Naive thymus-derived CD4-positive, alpha-beta T cell (primary cell): ENCODE measurements at regions not wholly inside any gene's neighbourhood (a gene's known extent, or its start where the extent isn't known, plus 50 kb on each side); places are given as distances from the start of the nearest gene placed in this dataset.

ENCODE experiments used
- ATAC-seq: fragments of 150-1000 bp; cut with Tn5 transposase; 2 replicates; pipeline ENCODE4 v1.10.0; 2021; ENCODE audit warnings: mild to moderate bottlenecking, moderate library complexity
- CTCF ChIA-PET: fragments of 350-600 bp; sonication (Branson Sonifier 250); formaldehyde crosslinking; loops from one replicate; lab custom pipeline; 2021; ENCODE audit warnings: antibody characterized with exemption; lab: Charles Lee
- POLR2A ChIA-PET: fragments of 350-600 bp; sonication (Branson Sonifier 250); formaldehyde crosslinking; loops from one replicate; lab custom pipeline; 2021; ENCODE audit warnings: antibody characterized with exemption, inconsistent platforms; lab: Charles Lee
- DNase-seq, 9 donors: peaks; one replicate each; pipeline versions ENCODE4 v3.0.0 to v3.0.0-alpha.2; 2020 to 2022; ENCODE audit warnings: mixed read lengths in 1 of 9
- H3K27ac ChIP-seq: one replicate; pipeline ENCODE4 v1.7.0; 2013; ENCODE audit warnings: mild to moderate bottlenecking, low read depth, low read length, moderate library complexity
- H3K27me3 ChIP-seq, 2 donors: one replicate each; pipeline ENCODE4 v1.7.0; 2013; ENCODE audit warnings: low read length in 2 of 2, mild to moderate bottlenecking in 2 of 2, moderate library complexity in 2 of 2; ENCODE audit not compliant: control insufficient read depth in 2 of 2, insufficient read depth in 2 of 2
- H3K36me3 ChIP-seq, 3 experiments: 1 replicate in 2 of 3; 2 replicates in 1 of 3; pipeline ENCODE4 v1.7.0; 2013; ENCODE audit warnings: low read length in 3 of 3, mild to moderate bottlenecking in 3 of 3, moderate library complexity in 1 of 3; ENCODE audit not compliant: insufficient read depth in 3 of 3, control insufficient read depth in 2 of 3
- H3K4me1 ChIP-seq, 2 donors: one replicate each; pipeline ENCODE4 v1.7.0; 2013; ENCODE audit warnings: low read length in 2 of 2, mild to moderate bottlenecking in 2 of 2, moderate library complexity in 1 of 2; ENCODE audit not compliant: control insufficient read depth in 2 of 2, insufficient read depth in 2 of 2
- H3K4me3 ChIP-seq: 2 replicates; pipeline ENCODE4 v1.7.0; 2013; ENCODE audit warnings: mild to moderate bottlenecking, low read length
- H3K9me3 ChIP-seq, 3 experiments: 1 replicate in 2 of 3; 2 replicates in 1 of 3; pipeline ENCODE4 v1.7.0; 2013; ENCODE audit warnings: low read length in 3 of 3; ENCODE audit not compliant: control insufficient read depth in 2 of 3
- H3K27ac Mint-ChIP-seq, 9 donors: one replicate each; pipeline ENCODE4 v1.8.0; 2020 to 2022; ENCODE audit warnings: mixed read lengths in 9 of 9, mild to moderate bottlenecking in 8 of 9, moderate library complexity in 5 of 9, inconsistent platforms in 2 of 9
- H3K27me3 Mint-ChIP-seq, 5 donors: one replicate each; pipeline ENCODE4 v1.8.0; 2021 to 2022; ENCODE audit warnings: mixed read lengths in 5 of 5, mild to moderate bottlenecking in 1 of 5
- H3K36me3 Mint-ChIP-seq, 5 donors: one replicate each; pipeline ENCODE4 v1.8.0; 2020 to 2022; ENCODE audit warnings: mixed read lengths in 5 of 5, mild to moderate bottlenecking in 3 of 5, inconsistent platforms in 1 of 5
- H3K4me1 Mint-ChIP-seq, 7 donors: one replicate each; pipeline ENCODE4 v1.8.0; 2020 to 2022; ENCODE audit warnings: mixed read lengths in 7 of 7, mild to moderate bottlenecking in 3 of 7, inconsistent platforms in 1 of 7
- H3K4me3 Mint-ChIP-seq, 10 donors: one replicate each; pipeline ENCODE4 v1.8.0; 2020 to 2022; ENCODE audit warnings: mild to moderate bottlenecking in 10 of 10, mixed read lengths in 10 of 10, moderate library complexity in 6 of 10, inconsistent platforms in 2 of 10
- H3K9me3 Mint-ChIP-seq, 11 donors: one replicate each; pipeline ENCODE4 v1.8.0; 2020 to 2022; ENCODE audit warnings: mixed read lengths in 11 of 11, mild to moderate bottlenecking in 4 of 11, inconsistent platforms in 1 of 11, moderate library complexity in 1 of 11
- intact Hi-C, 2 donors: fragments of 100-400 bp; cut with micrococcal nuclease; formaldehyde crosslinking; loops; one replicate each; pipeline ENCODE4 v1.15.1; 2023

GRCh38 chr5:124480022-124480421, 266.4 kb downstream of the ZNF608 start:
- H3K9me3 ChIP-seq: no peaks in the 10 kb centered on the region
- ChIA-PET POLR2A (no interaction called here), CTCF (no interaction called here)
- Mint-ChIP-seq H3K27me3 (no peaks in the 10 kb centered on the region), H3K9me3 (peaks cover 0 to 10% (median 0%) of the 10 kb centered on the region in 11 donors), H3K4me3 (no peak overlapping the region), H3K4me1 (no peaks in the 10 kb centered on the region), H3K27ac (no peak overlapping the region), H3K36me3 (no peaks in the 10 kb centered on the region)
- H3K27ac ChIP-seq: no peak overlapping the region
- DNase-seq (no peak), ATAC-seq (no peak)
- H3K4me1 ChIP-seq: no peaks in the 10 kb centered on the region
- intact Hi-C loops: no loop called here
- no peaks in the 10 kb centered on the region for H3K27me3 ChIP-seq
- H3K36me3 ChIP-seq: no peaks in the 10 kb centered on the region
- H3K4me3 ChIP-seq: no peak overlapping the region

- CTCF ChIA-PET: no interaction called here
- Histone ChIP-seq H3K4me3 (no peak overlapping the region), H3K27ac (no peak overlapping the region), H3K4me1 (no peaks in the 10 kb centered on the region), H3K9me3 (no peaks in the 10 kb centered on the region), H3K27me3 (no peaks in the 10 kb centered on the region), H3K36me3 (no peaks in the 10 kb centered on the region)
- ATAC-seq (no peak), DNase-seq (no peak)
- Mint-ChIP-seq H3K36me3 (no peaks in the 10 kb centered on the region), H3K4me3 (no peak overlapping the region), H3K27me3 (no peaks in the 10 kb centered on the region), H3K27ac (no peak overlapping the region), H3K4me1 (no peaks in the 10 kb centered on the region), H3K9me3 (peaks cover 0 to 4% (median 0%) of the 10 kb centered on the region in 11 donors)
- POLR2A ChIA-PET: no interaction called here
- intact Hi-C loops: no loop called here
Measured at GRCh38 chr5:124478264-124478663, 268.2 kb downstream of the ZNF608 start.

- H3K36me3 Mint-ChIP-seq: no peaks in the 10 kb centered on the region
- H3K4me3 ChIP-seq: no peak overlapping the region
- H3K27ac Mint-ChIP-seq: no peak overlapping the region
- ATAC-seq (no peak), DNase-seq (no peak)
- CTCF ChIA-PET: no interaction called here
- H3K9me3 ChIP-seq: no peaks in the 10 kb centered on the region
- H3K9me3 Mint-ChIP-seq: peaks cover 0 to 4% (median 0%) of the 10 kb centered on the region in 11 donors
- no peak overlapping the region for H3K4me3 Mint-ChIP-seq
- POLR2A ChIA-PET: no interaction called here
- no peaks in the 10 kb centered on the region for H3K27me3 ChIP-seq
- no peaks in the 10 kb centered on the region for H3K36me3 ChIP-seq
- H3K4me1 ChIP-seq: no peaks in the 10 kb centered on the region
- H3K4me1 Mint-ChIP-seq: no peaks in the 10 kb centered on the region
- intact Hi-C loops: no loop called here
- H3K27me3 Mint-ChIP-seq: no peaks in the 10 kb centered on the region
- H3K27ac ChIP-seq: no peak overlapping the region
Measured at GRCh38 chr5:124477577-124477976, 268.9 kb downstream of the ZNF608 start.

GRCh38 chr5:124477062-124477461, 269.4 kb downstream of the ZNF608 start:
- H3K36me3 ChIP-seq: no peaks in the 10 kb centered on the region
- intact Hi-C loops: no loop called here
- no peaks in the 10 kb centered on the region for H3K27me3 ChIP-seq
- H3K4me1 Mint-ChIP-seq: no peaks in the 10 kb centered on the region
- H3K27ac ChIP-seq: no peak overlapping the region
- no peak for DNase-seq
- no peaks in the 10 kb centered on the region for H3K4me1 ChIP-seq
- no peak for ATAC-seq
- H3K4me3 Mint-ChIP-seq: no peak overlapping the region
- no peak overlapping the region for H3K4me3 ChIP-seq
- no peaks in the 10 kb centered on the region for H3K9me3 ChIP-seq
- no peak overlapping the region for H3K27ac Mint-ChIP-seq
- H3K36me3 Mint-ChIP-seq: no peaks in the 10 kb centered on the region
- ChIA-PET POLR2A (no interaction called here), CTCF (no interaction called here)
- no peaks in the 10 kb centered on the region for H3K27me3 Mint-ChIP-seq
- peaks cover 0 to 4% (median 0%) of the 10 kb centered on the region in 11 donors for H3K9me3 Mint-ChIP-seq

GRCh38 chr5:124474528-124475215, 271.8 kb downstream of the ZNF608 start:
- Mint-ChIP-seq H3K9me3 (peaks cover 0 to 4% (median 0%) of the 10 kb centered on the region in 11 donors), H3K27me3 (no peaks in the 10 kb centered on the region), H3K4me1 (no peaks in the 10 kb centered on the region), H3K36me3 (no peaks in the 10 kb centered on the region), H3K27ac (no peak overlapping the region), H3K4me3 (no peak overlapping the region)
- ChIA-PET CTCF (no interaction called here), POLR2A (no interaction called here)
- Histone ChIP-seq H3K27ac (no peak overlapping the region), H3K9me3 (no peaks in the 10 kb centered on the region), H3K4me3 (no peak overlapping the region), H3K27me3 (no peaks in the 10 kb centered on the region), H3K4me1 (no peaks in the 10 kb centered on the region), H3K36me3 (no peaks in the 10 kb centered on the region)
- DNase-seq (no peak), ATAC-seq (no peak)
- intact Hi-C loops: no loop called here

GRCh38 chr5:124468671-124469411, 277.6 kb downstream of the ZNF608 start:
- Mint-ChIP-seq H3K36me3 (no peaks in the 10 kb centered on the region), H3K27ac (no peak overlapping the region), H3K4me3 (no peak overlapping the region), H3K4me1 (no peaks in the 10 kb centered on the region), H3K9me3 (peaks cover 0 to 2% (median 0%) of the 10 kb centered on the region in 11 donors), H3K27me3 (no peaks in the 10 kb centered on the region)
- H3K9me3 ChIP-seq: no peaks in the 10 kb centered on the region
- no peak overlapping the region for H3K4me3 ChIP-seq
- ATAC-seq (no peak), DNase-seq (no peak)
- CTCF ChIA-PET: no interaction called here
- no peaks in the 10 kb centered on the region for H3K4me1 ChIP-seq
- intact Hi-C loops: no loop called here
- POLR2A ChIA-PET: no interaction called here
- H3K27ac ChIP-seq: no peak overlapping the region
- H3K27me3 ChIP-seq: no peaks in the 10 kb centered on the region
- H3K36me3 ChIP-seq: no peaks in the 10 kb centered on the region

- no peak overlapping the region for H3K27ac Mint-ChIP-seq
- intact Hi-C loops: no loop called here
- Histone ChIP-seq H3K4me3 (no peak overlapping the region), H3K36me3 (no peaks in the 10 kb centered on the region), H3K27me3 (no peaks in the 10 kb centered on the region), H3K27ac (no peak overlapping the region), H3K4me1 (no peaks in the 10 kb centered on the region), H3K9me3 (no peaks in the 10 kb centered on the region)
- no peak for ATAC-seq
- no peaks in the 10 kb centered on the region for H3K36me3 Mint-ChIP-seq
- no peaks in the 10 kb centered on the region for H3K27me3 Mint-ChIP-seq
- POLR2A ChIA-PET: no interaction called here
- no peak for DNase-seq
- H3K4me1 Mint-ChIP-seq: no peaks in the 10 kb centered on the region
- peaks cover 0 to 6% (median 0%) of the 10 kb centered on the region in 11 donors for H3K9me3 Mint-ChIP-seq
- no peak overlapping the region for H3K4me3 Mint-ChIP-seq
- CTCF ChIA-PET: no interaction called here
Measured at GRCh38 chr5:124467745-124468144, 278.7 kb downstream of the ZNF608 start.
